ENCODE measurements at regions not wholly inside any gene's neighbourhood (a gene's known extent, or its start where the extent isn't known, plus 50 kb on each side); places are given as distances from the start of the nearest gene placed in this dataset.
"Not testable (repeated sequence)": the region's sequence is repeated elsewhere in the genome, so short reads cannot be mapped to it uniquely, and the experiment has no call there.

DNA sequence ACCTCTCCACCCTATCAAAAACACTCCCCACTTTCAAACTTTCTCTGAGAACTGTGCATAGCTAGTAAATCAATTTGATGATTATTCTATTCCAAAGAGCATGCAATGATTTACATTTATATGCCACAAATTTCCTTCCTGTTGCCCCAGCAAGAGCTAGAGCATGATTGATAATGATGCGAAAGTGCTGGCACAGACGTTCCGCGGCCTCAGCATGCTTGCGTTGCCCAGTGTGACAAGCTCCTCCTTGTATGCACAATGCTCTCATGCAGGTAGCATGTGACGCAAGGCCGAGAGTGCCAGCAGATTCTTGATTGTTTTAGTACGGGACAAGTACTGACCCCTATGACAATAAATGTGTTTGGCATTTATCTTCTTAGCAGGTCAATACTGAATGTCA, 696.3 kb upstream of the SLC35B3 start:
- DNase-seq: no peak

DNA sequence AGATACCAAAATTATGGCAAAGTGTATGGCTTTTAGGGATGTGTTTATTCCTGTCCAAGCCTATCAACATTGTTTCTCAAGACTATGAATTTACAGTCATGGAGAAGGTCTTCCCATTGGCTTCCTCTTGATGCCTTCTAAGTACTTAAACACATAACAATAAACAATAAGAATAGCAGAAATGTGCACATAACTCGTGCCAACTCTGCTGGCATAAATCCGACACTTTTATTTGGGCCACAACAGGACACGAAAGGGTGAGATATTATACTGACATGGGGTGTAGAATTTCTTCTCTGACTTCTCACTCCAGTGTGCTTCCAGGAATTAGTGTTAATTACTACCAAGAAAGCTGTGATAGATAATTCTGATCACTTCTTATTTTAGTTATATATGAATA, 695.9 kb upstream of the SLC35B3 start:
- DNase-seq: no peak

DNA sequence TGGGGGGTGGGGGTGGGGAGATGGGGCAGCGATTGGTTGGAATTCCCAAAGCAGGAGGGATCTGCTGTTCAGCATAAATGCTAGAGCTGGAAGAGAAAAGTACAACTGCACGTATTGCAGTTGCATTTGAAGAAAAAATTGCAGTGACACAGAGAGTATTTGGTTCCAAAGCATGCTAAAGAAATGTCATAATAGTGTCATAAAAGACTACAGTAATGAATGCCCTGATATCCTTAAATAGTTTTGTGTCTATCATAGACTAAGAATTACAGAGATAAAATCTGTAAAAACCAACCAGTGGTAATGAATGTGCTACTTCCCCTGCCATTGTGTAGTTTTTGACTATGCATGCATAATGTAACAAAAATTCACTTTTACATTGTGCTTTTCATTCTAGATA, 693.6 kb upstream of the SLC35B3 start:
- no peak for DNase-seq

DNA sequence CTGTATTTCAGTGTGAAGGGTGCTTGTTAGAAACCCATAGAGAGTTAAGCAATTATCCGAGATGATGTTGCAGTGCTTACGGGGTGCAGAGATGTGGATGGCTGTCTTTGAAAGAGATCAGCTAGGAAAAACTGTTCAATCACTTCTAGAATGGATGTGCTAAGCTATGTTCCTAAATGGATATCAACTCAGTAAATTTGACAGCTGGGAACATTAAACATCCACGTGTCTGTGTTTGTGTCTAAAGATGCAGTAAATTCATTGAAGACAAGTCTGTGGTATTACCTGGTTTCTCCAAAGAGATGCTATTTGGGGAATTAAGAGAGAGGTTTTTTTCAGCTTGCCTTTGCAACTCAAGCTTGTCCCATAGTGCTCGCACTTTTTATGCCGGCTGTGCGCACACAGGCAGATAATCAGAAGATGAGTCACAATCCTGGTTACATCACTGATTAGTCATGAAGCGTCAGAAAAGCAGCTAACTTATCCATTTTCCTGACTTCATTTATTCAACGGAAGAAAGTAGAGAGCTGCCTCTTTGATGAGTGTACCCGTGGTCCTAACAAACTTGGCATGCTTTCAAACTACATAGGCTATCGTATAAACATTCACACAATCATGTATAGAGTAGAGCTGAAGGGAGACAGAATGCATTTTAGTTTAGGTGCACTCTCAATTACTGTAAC, 691.7 kb upstream of the SLC35B3 start:
- DNase-seq: no peak

DNA sequence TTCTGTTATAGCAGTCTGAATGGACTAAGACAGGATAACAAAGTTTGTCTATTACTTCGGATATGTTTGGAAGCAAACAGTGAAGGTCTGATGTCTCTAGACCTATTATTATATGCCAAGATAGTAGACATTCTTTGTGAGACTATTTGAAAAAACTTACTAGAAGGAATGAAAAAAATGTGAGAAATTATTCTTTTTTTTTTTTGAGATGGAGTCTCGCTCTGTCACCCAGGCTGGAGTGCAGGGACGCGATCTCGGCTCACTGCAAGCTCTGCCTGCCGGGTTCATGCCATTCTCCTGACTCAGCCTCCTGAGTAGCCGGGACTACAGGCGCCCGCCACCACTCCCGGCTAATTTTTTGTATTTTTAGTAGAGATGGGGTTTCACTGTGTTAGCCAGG, 690.7 kb upstream of the SLC35B3 start:
- not testable (repeated sequence) for DNase-seq

GRCh38 chr6:9121549-9121948, 686.2 kb upstream of the SLC35B3 start:
- DNase-seq: no peak

GRCh38 chr6:9116026-9116425, 680.7 kb upstream of the SLC35B3 start:
- no peak for DNase-seq

DNA sequence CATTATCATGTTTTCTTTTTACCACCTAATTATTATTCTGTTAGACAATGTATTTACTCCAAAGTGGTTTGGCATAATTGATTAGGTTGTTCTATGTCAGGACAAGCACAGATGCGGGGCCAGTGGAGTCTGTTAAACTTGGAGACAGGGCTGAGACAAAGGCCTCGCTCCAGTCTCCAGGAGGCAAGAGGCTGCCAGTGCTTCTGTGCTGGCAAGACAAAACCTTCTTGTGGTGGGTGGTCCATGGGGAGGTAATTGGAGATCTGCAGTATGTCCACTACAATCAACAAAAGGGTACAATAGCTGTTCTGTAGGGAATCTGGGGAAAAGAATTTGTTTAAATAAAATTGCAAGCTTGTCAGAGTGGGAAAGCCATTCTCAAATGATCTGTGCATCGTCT, 677.2 kb upstream of the SLC35B3 start:
- no peak for DNase-seq

- DNase-seq: no peak
Measured at GRCh38 chr6:9103876-9104521, 668.7 kb upstream of the SLC35B3 start.

DNA sequence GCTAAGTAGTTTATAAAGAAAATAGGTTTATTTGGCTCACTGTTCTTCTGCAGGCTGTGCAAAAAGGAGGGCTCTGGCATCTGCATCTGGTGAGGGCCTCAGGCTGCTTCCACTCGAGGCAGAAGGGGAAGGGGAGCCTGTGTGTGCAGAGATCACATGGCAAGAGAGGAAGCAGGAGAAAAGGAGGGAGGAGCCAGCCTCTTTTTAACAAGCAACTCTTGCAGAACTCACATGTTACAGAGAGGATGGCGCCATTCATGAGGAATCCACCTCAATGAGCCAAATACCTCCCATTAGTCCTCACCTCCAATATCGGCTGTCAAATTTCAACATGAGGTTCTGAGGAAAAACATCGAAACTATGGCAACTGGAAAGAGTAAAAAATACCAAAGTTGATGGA, 666.6 kb upstream of the SLC35B3 start:
- no peak for DNase-seq

DNA sequence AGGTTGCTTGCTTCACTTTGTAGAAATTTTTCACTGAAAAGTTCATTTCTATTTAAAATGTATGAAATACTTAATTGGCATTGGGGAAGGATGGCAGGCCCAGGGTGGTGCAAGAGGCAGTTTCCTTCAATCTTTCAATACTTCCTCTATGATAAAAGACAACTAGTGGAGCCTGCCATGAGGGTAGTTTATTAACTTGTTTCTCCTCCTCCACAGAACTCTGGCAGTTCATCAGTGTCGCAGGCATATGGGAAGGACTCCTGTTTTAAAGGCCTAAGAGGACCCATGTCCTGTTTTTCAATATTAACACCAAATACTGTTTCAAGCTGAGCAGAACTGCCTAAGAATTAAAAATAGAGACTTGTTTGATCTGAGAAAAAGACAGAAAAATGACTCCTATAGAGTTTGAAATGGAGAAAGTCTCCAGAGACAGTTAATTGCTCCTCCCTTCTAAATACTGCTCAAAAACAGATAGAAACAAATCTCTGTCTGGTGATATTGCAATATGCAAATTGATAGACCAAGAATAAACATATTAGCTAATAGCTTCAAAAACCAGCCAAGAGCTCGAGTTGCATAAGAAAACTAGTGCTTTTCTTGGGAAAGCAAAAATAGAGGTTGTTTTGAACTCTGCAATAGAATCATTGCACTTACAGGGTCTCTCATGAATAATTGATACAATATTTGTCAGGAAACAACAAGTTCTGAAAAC, 665.7 kb upstream of the SLC35B3 start:
- no peak for DNase-seq

GRCh38 chr6:9095729-9096128, 660.4 kb upstream of the SLC35B3 start:
- no peak for DNase-seq

DNA sequence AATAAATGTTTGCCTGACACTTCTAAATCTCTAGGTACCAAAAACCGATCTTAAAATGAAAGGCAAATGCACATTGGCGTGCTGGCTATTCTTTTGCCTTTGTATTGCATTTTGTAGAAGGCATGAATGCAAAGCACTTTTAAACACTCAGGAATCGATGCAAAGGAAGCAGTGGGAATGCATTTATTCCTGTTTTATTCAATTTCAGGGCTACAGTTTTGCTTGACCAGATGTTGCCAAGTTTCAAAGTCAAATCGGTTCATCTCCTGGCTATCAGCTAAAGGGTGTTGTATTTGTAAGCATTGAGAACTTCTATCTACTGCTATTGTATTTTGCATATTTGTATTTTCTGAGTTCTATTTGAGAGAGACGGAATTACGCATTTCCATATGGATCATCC, 659.8 kb upstream of the SLC35B3 start:
- no peak for DNase-seq

GRCh38 chr6:9089724-9090123, 654.4 kb upstream of the SLC35B3 start:
- no peak for DNase-seq

DNA sequence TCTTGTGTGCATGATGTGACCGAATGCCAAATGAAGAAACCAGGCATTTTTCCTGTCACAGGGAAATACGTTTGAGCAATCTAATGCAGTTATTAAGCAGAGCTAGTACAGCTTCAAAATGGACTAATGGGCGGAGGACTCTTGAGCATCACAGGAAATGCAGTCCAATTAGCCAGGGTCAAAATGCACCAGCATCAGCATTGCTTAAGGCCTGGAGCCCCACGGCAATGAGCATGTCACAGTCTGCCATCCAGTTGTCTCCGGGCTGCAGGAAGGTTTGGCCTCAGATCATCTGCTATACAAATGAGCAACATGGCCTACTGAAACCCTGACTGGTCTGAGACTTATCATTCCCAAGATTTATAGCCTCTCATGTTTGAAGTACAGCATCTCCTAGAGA, 652.1 kb upstream of the SLC35B3 start:
- DNase-seq: no peak

DNA sequence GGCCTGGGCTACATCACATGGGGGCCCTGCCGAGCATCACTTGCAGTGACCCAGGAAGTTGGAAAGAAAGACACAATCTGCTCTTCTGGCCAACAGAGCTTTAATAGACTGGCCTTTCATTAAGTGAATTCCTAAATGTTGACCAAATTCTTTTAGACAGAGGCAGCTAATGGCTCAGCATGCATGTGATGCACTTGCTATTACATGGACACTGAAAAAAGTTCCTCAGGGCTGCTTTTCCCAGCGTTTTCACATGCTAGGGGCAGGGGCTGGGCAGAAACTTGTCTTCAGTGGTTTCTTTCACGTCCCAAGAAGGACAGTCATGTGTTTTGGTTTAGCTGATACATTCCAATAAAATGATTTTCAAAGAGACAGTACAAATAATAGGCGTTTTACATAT, 651.0 kb upstream of the SLC35B3 start:
- no peak for DNase-seq

DNA sequence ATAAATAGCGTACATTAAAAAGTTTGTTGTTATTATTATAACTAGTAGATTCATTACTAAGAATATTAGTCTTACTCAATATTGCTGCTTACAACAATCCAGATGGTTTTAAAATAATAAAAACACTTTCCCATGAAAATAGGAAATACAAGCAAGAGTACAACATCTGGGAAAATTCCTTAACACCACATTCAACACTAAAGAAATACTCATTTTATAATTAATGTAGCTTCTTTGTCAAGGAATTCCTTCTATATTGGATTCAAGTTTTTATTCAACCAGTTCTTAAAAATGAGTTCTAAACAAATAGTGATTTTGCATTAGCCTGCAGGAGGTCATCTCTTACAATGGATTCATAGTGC, 650.3 kb upstream of the SLC35B3 start:
- no peak for DNase-seq

DNA sequence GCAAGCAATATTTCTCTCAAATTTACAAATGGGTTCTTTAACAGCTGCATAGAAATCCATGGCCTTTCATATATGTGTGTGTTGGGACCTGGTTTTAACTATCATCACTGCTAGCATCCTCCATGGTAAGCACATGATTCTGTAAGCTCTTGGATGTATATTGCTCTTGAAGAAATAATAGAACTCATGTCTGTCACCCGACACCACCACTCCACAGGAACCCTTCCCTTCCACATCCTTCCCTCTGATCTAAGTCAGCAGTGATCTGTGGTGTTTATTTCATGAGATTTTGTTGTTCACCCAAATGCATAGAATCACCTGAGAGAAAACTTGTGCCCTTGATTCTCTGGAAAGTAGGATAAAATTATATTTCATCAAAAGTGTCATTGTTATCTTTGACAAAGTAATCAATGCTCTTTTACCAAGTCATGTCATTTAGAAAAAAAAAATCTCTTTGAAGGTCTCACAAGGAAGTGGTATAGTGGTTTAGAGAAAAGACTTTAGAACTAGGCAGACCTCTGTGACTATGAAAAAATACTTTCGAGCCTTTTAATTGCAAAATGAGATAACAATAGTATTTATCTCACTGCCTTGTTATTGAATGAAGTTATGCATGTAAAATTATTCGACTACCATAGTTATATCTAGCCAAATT, 649.8 kb upstream of the SLC35B3 start:
- no peak for DNase-seq

DNA sequence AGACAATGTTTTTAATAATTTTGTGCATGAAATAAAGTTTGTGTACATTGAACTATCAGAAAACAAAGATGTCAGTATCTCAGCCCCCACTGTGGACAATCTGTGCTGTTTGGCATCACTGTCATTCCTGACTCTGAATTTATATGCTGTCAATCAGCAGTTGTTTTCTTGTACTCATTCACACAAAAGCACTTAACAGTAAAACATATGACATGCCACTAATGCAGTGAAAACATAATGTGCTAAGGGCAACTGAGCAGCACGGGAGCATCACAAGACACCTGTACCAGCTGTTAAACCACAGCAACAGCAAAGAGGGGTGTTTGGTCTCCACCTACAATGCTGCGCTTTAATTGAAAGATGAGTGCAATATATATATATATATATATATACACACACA, 647.8 kb upstream of the SLC35B3 start:
- DNase-seq: no peak

GRCh38 chr6:9066726-9067125, 631.4 kb upstream of the SLC35B3 start:
- DNase-seq: no peak

DNA sequence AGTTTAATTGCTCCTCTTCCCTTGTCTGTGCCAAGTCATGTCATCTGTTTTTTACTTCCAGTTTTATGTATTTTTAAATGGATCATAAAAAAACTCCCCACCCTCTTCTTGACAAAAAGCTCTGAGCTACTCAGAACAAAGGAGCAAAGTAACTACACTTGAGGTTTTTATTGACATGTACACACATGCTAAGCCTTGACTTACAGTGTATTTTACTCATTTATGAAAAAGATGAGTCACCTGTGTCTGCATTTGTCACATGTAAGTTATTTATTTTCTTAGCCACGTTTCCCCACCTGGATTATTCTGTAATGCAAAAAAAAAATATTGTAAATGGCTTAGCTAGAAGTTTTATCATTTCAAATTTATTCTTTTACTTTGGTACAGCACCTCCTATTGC, 628.8 kb upstream of the SLC35B3 start:
- no peak for DNase-seq

- no peak for DNase-seq
Measured at GRCh38 chr6:9062596-9062995, 627.3 kb upstream of the SLC35B3 start.

DNA sequence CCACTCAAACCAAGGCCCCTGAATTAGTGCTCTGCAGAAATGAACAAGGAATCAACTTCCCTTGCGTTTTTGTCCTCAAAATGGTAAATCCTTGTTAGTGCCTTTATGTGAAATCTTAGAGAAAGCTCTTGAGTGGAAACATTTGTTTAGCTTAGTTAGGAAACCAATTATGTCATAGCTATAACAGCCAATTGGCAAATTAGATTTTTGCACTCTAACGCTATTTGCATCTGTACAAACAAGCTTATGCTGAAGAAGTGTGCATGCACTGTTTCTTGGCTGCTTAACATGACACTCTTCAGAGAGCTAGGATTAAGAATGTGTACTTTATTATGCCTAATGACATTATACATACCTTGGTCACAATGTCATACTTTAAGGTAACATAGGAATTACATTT, 622.6 kb upstream of the SLC35B3 start:
- DNase-seq: no peak

- DNase-seq: no peak
Measured at GRCh38 chr6:9056556-9056955, 621.2 kb upstream of the SLC35B3 start.
